ENCODE measurements at regions not wholly inside any gene's neighbourhood (a gene's known extent, or its start where the extent isn't known, plus 50 kb on each side); places are given as distances from the start of the nearest gene placed in this dataset.

DNA sequence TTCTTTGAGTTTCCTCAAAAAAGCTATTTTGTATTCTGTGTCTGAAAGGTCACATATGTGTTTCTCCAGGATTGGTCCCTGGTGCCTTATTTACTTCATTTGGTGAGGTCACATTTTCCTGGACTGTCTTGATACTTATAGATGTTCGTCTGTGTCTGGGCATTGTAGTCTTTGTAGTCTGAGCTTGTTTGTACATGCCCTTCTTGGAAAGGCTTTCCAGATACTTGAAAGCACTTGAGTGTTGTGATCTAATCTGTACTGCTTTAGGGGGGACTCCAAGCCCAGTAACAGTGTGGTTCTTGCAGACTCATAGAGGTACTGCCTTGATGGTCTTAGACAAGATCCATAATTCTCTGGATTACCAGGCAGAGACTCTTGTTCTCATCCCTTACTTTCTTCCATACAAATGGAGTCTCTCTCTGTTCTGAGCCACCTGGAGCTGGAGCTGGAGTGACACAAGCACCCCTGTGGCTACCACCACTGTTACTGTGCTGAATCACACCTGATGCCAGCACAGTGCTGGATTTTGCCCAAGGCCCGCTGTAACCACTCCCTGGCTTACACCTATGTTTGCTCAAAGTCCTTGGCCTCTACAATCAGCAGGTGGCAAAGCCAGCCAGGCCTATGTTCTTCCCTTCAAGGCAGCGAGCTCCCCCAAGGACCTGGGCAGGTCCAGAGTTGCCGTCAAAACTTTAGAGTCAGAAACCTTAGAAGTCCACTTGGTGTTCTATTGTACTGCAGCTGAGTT, 72.3 kb upstream of the EFHC2 start:
- peaks cover 0 to 6% (median 0%) of the 10 kb centered on the region in 11 donors for H3K9me3 Mint-ChIP-seq
- peaks cover 0 to 5% (median 0%) of the 10 kb centered on the region in 5 donors for H3K27me3 Mint-ChIP-seq
- Histone ChIP-seq H3K27me3 (ENCODE audit: control insufficient read depth in 2 of 2, insufficient read depth in 2 of 2, low read length in 2 of 2) (no peaks in the 10 kb centered on the region), H3K4me3 (ENCODE audit: low read length) (no peak overlapping the region), H3K27ac (ENCODE audit: low read depth, low read length) (no peak overlapping the region), H3K36me3 (ENCODE audit: control insufficient read depth in 2 of 3, insufficient read depth in 3 of 3, low read length in 3 of 3) (no peaks in the 10 kb centered on the region), H3K4me1 (ENCODE audit: control insufficient read depth in 2 of 2, insufficient read depth in 2 of 2, low read length in 2 of 2) (no peaks in the 10 kb centered on the region), H3K9me3 (ENCODE audit: control insufficient read depth in 2 of 3, low read length in 3 of 3) (no peaks in the 10 kb centered on the region)
- ATAC-seq (no peak), DNase-seq (no peak)
- H3K4me3 Mint-ChIP-seq, result no peak overlapping the region
- CTCF ChIA-PET, result no interaction called here
- intact Hi-C loops (cut with micrococcal nuclease), result no loop called here
- H3K36me3 Mint-ChIP-seq, result no peaks in the 10 kb centered on the region
- no peak overlapping the region for H3K27ac Mint-ChIP-seq
- POLR2A ChIA-PET, result interaction anchor here (0.6 kb wide), 1 partner anchor 48 kb away, joined by 3 read pairs; no protein-coding TSS in a partner anchor
- H3K4me1 Mint-ChIP-seq, result no peaks in the 10 kb centered on the region

DNA sequence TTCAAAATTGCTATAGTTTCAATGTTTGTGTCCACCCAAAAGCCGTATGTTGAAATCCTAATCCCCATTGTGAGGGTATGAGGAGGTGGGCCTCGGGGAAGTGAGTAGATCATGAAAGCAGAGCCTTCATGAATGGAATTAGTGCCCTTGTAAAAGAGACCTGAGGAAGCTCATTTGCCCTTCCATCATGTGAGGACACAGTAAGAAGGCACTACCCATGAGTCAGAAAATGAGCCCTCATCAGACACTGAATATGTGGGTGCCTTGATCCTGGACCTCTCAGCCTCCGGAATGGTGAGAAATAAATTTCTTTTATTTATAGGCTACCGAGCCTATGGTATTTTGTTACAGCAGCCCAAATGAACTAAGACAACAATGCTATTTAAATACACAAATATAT, 57.7 kb upstream of the EFHC2 start:
- H3K4me1 Mint-ChIP-seq, result no peaks in the 10 kb centered on the region
- Histone ChIP-seq H3K36me3 (ENCODE audit: control insufficient read depth in 2 of 3, insufficient read depth in 3 of 3, low read length in 3 of 3) (no peaks in the 10 kb centered on the region), H3K27ac (ENCODE audit: low read depth, low read length) (no peak overlapping the region), H3K4me3 (ENCODE audit: low read length) (no peak overlapping the region), H3K27me3 (ENCODE audit: control insufficient read depth in 2 of 2, insufficient read depth in 2 of 2, low read length in 2 of 2) (no peaks in the 10 kb centered on the region), H3K9me3 (ENCODE audit: control insufficient read depth in 2 of 3, low read length in 3 of 3) (no peaks in the 10 kb centered on the region), H3K4me1 (ENCODE audit: control insufficient read depth in 2 of 2, insufficient read depth in 2 of 2, low read length in 2 of 2) (no peaks in the 10 kb centered on the region)
- ChIA-PET CTCF (no interaction called here), POLR2A (no interaction called here)
- DNase-seq (no peak), ATAC-seq (no peak)
- H3K27me3 Mint-ChIP-seq, result no peaks in the 10 kb centered on the region
- intact Hi-C loops (cut with micrococcal nuclease), result no loop called here
- H3K9me3 Mint-ChIP-seq, result peaks cover 0 to 8% (median 0%) of the 10 kb centered on the region in 11 donors
- no peaks in the 10 kb centered on the region for H3K36me3 Mint-ChIP-seq
- no peak overlapping the region for H3K4me3 Mint-ChIP-seq
- no peak overlapping the region for H3K27ac Mint-ChIP-seq

DNA sequence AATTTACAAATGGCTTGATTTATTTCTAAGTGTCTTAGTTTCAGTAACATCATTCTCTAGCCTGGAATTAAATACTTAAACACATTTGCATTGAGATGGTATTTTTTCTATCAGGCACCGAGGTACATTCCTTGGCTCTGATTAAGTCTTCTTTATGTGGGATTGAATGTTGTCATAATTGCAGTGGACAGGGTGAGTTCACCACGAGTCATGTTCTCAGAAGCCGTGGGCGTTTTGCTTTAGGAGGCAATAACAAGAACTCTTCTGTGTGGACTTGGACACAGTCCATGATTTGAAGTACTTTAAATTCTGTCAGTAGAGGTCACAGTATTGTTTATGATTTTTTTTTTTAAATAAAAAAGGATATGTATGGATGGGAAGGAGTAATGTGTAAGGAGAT, 57.1 kb upstream of the EFHC2 start:
- Mint-ChIP-seq H3K27ac (no peak overlapping the region), H3K4me1 (no peaks in the 10 kb centered on the region), H3K4me3 (no peak overlapping the region), H3K27me3 (no peaks in the 10 kb centered on the region), H3K36me3 (no peaks in the 10 kb centered on the region), H3K9me3 (peaks cover 0 to 8% (median 0%) of the 10 kb centered on the region in 11 donors)
- Histone ChIP-seq H3K36me3 (ENCODE audit: control insufficient read depth in 2 of 3, insufficient read depth in 3 of 3, low read length in 3 of 3) (no peaks in the 10 kb centered on the region), H3K4me3 (ENCODE audit: low read length) (no peak overlapping the region), H3K27me3 (ENCODE audit: control insufficient read depth in 2 of 2, insufficient read depth in 2 of 2, low read length in 2 of 2) (no peaks in the 10 kb centered on the region), H3K9me3 (ENCODE audit: control insufficient read depth in 2 of 3, low read length in 3 of 3) (no peaks in the 10 kb centered on the region), H3K4me1 (ENCODE audit: control insufficient read depth in 2 of 2, insufficient read depth in 2 of 2, low read length in 2 of 2) (no peaks in the 10 kb centered on the region), H3K27ac (ENCODE audit: low read depth, low read length) (no peak overlapping the region)
- no peak for ATAC-seq
- intact Hi-C loops (cut with micrococcal nuclease), result no loop called here
- CTCF ChIA-PET, result no interaction called here
- peak in 1 of 9 donors; percentile 20 for DNase-seq
- POLR2A ChIA-PET, result no interaction called here

DNA sequence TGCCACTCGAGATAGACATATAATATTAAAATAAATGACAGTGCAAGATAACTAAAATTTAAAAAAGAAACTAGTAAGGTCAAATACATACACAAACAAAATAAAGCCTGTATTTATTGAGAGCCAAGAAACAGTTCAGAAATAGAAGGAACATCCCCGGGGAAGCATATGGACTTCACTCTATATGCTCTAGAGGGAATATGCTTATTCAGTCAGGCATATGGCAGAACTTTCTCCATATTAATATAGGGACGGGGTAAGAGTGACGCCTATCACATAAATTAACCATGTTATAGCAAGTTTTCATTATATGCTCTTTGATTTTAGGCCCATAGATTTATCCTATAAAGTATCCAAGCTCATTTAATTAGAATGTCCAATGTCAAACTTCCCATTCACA, 56.7 kb upstream of the EFHC2 start:
- no peaks in the 10 kb centered on the region for H3K9me3 ChIP-seq (ENCODE audit: control insufficient read depth in 2 of 3, low read length in 3 of 3)
- H3K27me3 ChIP-seq (ENCODE audit: control insufficient read depth in 2 of 2, insufficient read depth in 2 of 2, low read length in 2 of 2), result no peaks in the 10 kb centered on the region
- H3K4me1 ChIP-seq (ENCODE audit: control insufficient read depth in 2 of 2, insufficient read depth in 2 of 2, low read length in 2 of 2), result no peaks in the 10 kb centered on the region
- intact Hi-C loops (cut with micrococcal nuclease), result no loop called here
- no peaks in the 10 kb centered on the region for H3K4me1 Mint-ChIP-seq
- no peaks in the 10 kb centered on the region for H3K36me3 ChIP-seq (ENCODE audit: control insufficient read depth in 2 of 3, insufficient read depth in 3 of 3, low read length in 3 of 3)
- no peak overlapping the region for H3K27ac Mint-ChIP-seq
- H3K36me3 Mint-ChIP-seq, result no peaks in the 10 kb centered on the region
- no peak overlapping the region for H3K4me3 Mint-ChIP-seq
- no peak for ATAC-seq
- ChIA-PET POLR2A (no interaction called here), CTCF (no interaction called here)
- no peaks in the 10 kb centered on the region for H3K27me3 Mint-ChIP-seq
- H3K9me3 Mint-ChIP-seq, result peaks cover 0 to 8% (median 0%) of the 10 kb centered on the region in 11 donors
- DNase-seq, result no peak
- H3K4me3 ChIP-seq (ENCODE audit: low read length), result no peak overlapping the region
- no peak overlapping the region for H3K27ac ChIP-seq (ENCODE audit: low read depth, low read length)

Data from naive thymus-derived CD4-positive, alpha-beta T cell (primary cell).